Ascending aorta (tissue), 2 donors: ENCODE measurements at regions not wholly inside any gene's neighbourhood (a gene's known extent, or its start where the extent isn't known, plus 50 kb on each side); places are given as distances from the start of the nearest gene placed in this dataset.

ENCODE experiments used
- DNase-seq, 2 donors: peaks; one replicate each; pipeline ENCODE4 v3.0.0-alpha.2; 2019; ENCODE audit warnings: low spot score in 2 of 2
- H3K27ac ChIP-seq, 2 donors: fragments of 200-600 bp; sonication (generic); one replicate each; pipeline ENCODE4 v1.5.1; 2016 to 2017; ENCODE audit warnings: mild to moderate bottlenecking in 1 of 2
- H3K27me3 ChIP-seq: fragments of 200-600 bp; sonication (generic); one replicate; pipeline ENCODE4 v1.5.1; 2017
- H3K36me3 ChIP-seq, 2 donors: fragments of 200-600 bp; sonication (generic); one replicate each; pipeline ENCODE4 v1.5.1; 2016
- H3K4me1 ChIP-seq, 2 donors: fragments of 200-600 bp; sonication (generic); one replicate each; pipeline ENCODE4 v1.5.1; 2016 to 2017; ENCODE audit warnings: mild to moderate bottlenecking in 1 of 2
- H3K4me3 ChIP-seq, 2 donors: fragments of 200-600 bp; sonication (generic); one replicate each; pipeline ENCODE4 v1.5.1; 2016 to 2017; ENCODE audit warnings: mild to moderate bottlenecking in 1 of 2
- H3K9me3 ChIP-seq, 2 donors: fragments of 200-600 bp; sonication (generic); one replicate each; pipeline ENCODE4 v1.5.1; 2016
- CTCF ChIP-seq, 3 experiments: fragments of 200-600 bp in 2 of 3; fragments of 450-650 bp in 1 of 3; sonication (generic) in 2 of 3; IDR thresholded peaks; one replicate each; pipeline ENCODE4 v1.5.1; 2016 to 2019; ENCODE audit warnings: antibody characterized with exemption in 3 of 3, mild to moderate bottlenecking in 1 of 3, moderate library complexity in 1 of 3
- intact Hi-C: fragments of 100-400 bp; cut with DNase I; formaldehyde crosslinking; loops from one replicate; pipeline ENCODE4 v1.15.1; 2023

- Histone ChIP-seq H3K27me3 (no peaks in the 10 kb centered on the region), H3K27ac (no peak overlapping the region), H3K4me1 (no peaks in the 10 kb centered on the region), H3K36me3 (no peaks in the 10 kb centered on the region), H3K9me3 (no peaks in the 10 kb centered on the region), H3K4me3 (no peak overlapping the region)
- no peak for TF ChIP-seq CTCF (IDR thresholded peaks at IDR 0.05)
- no peak for DNase-seq
- intact Hi-C loops, result no loop called here
Measured at GRCh38 chr18:22632191-22632590, 214.5 kb upstream of the CTAGE1 start.

- intact Hi-C loops, result no loop called here
- no peak overlapping the region for H3K27ac ChIP-seq
- no peak for TF ChIP-seq CTCF (IDR thresholded peaks at IDR 0.05)
- no peaks in the 10 kb centered on the region for H3K4me1 ChIP-seq
- no peaks in the 10 kb centered on the region for H3K27me3 ChIP-seq
- DNase-seq, result no peak
- no peaks in the 10 kb centered on the region for H3K9me3 ChIP-seq
- no peak overlapping the region for H3K4me3 ChIP-seq
- H3K36me3 ChIP-seq, result no peaks in the 10 kb centered on the region
Measured at GRCh38 chr18:22634464-22634863, 216.7 kb upstream of the CTAGE1 start.

GRCh38 chr18:22637787-22638186, 220.1 kb upstream of the CTAGE1 start:
- no peak overlapping the region for H3K27ac ChIP-seq
- no peaks in the 10 kb centered on the region for H3K9me3 ChIP-seq
- intact Hi-C loops, result no loop called here
- no peaks in the 10 kb centered on the region for H3K27me3 ChIP-seq
- no peak for TF ChIP-seq CTCF (IDR thresholded peaks at IDR 0.05)
- peaks cover 0 to 4% of the 10 kb centered on the region in 2 donors for H3K4me1 ChIP-seq
- no peak for DNase-seq
- no peak overlapping the region for H3K4me3 ChIP-seq
- H3K36me3 ChIP-seq, result no peaks in the 10 kb centered on the region

GRCh38 chr18:22639026-22639463, 221.3 kb upstream of the CTAGE1 start:
- Histone ChIP-seq H3K27ac (no peak overlapping the region), H3K36me3 (no peaks in the 10 kb centered on the region), H3K4me1 (peaks cover 0 to 4% of the 10 kb centered on the region in 2 donors), H3K9me3 (no peaks in the 10 kb centered on the region), H3K27me3 (no peaks in the 10 kb centered on the region), H3K4me3 (no peak overlapping the region)
- no peak for TF ChIP-seq CTCF (IDR thresholded peaks at IDR 0.05)
- no peak for DNase-seq
- intact Hi-C loops, result no loop called here

GRCh38 chr18:22639561-22639960, 221.8 kb upstream of the CTAGE1 start:
- H3K36me3 ChIP-seq, result no peaks in the 10 kb centered on the region
- intact Hi-C loops, result no loop called here
- H3K9me3 ChIP-seq, result no peaks in the 10 kb centered on the region
- peaks cover 0 to 4% of the 10 kb centered on the region in 2 donors for H3K4me1 ChIP-seq
- TF ChIP-seq CTCF (IDR thresholded peaks at IDR 0.05), result no peak
- H3K27me3 ChIP-seq, result no peaks in the 10 kb centered on the region
- H3K27ac ChIP-seq, result no peak overlapping the region
- no peak overlapping the region for H3K4me3 ChIP-seq
- no peak for DNase-seq

GRCh38 chr18:22640281-22640842, 222.6 kb upstream of the CTAGE1 start:
- H3K36me3 ChIP-seq, result no peaks in the 10 kb centered on the region
- no peak overlapping the region for H3K27ac ChIP-seq
- no peak for TF ChIP-seq CTCF (IDR thresholded peaks at IDR 0.05)
- H3K4me3 ChIP-seq, result no peak overlapping the region
- DNase-seq, result no peak
- no peaks in the 10 kb centered on the region for H3K27me3 ChIP-seq
- no peaks in the 10 kb centered on the region for H3K9me3 ChIP-seq
- peaks cover 0 to 4% of the 10 kb centered on the region in 2 donors for H3K4me1 ChIP-seq
- intact Hi-C loops, result no loop called here
